Duodenal mucosa (tissue), 2 donors: ENCODE measurements at regions not wholly inside any gene's neighbourhood (a gene's known extent, or its start where the extent isn't known, plus 50 kb on each side); places are given as distances from the start of the nearest gene placed in this dataset.

ENCODE experiments used
- H3K27ac ChIP-seq: one replicate; pipeline ENCODE4 v1.7.0; 2013; ENCODE audit warnings: low read depth, low read length
- H3K27me3 ChIP-seq, 2 donors: one replicate each; pipeline ENCODE4 v1.7.0; 2013; ENCODE audit warnings: low read length in 2 of 2, control low read depth in 1 of 2; ENCODE audit not compliant: insufficient read depth in 2 of 2, control insufficient read depth in 1 of 2
- H3K36me3 ChIP-seq, 2 donors: one replicate each; pipeline ENCODE4 v1.7.0; 2013; ENCODE audit warnings: low read length in 2 of 2, control low read depth in 1 of 2; ENCODE audit not compliant: insufficient read depth in 2 of 2, control insufficient read depth in 1 of 2
- H3K4me1 ChIP-seq, 2 donors: one replicate each; pipeline ENCODE4 v1.7.0; 2013; ENCODE audit warnings: low read length in 2 of 2, control low read depth in 1 of 2; ENCODE audit not compliant: insufficient read depth in 2 of 2, control insufficient read depth in 1 of 2
- H3K4me3 ChIP-seq, 2 donors: one replicate each; pipeline ENCODE4 v1.7.0; 2013; ENCODE audit warnings: low read length in 2 of 2, low read depth in 1 of 2
- H3K9ac ChIP-seq, 2 donors: one replicate each; pipeline ENCODE4 v1.7.0; 2013; ENCODE audit warnings: low read length in 2 of 2, low read depth in 1 of 2
- H3K9me3 ChIP-seq, 2 donors: one replicate each; pipeline ENCODE4 v1.7.0; 2013; ENCODE audit warnings: low read length in 2 of 2, control low read depth in 1 of 2; ENCODE audit not compliant: control insufficient read depth in 1 of 2

- no peaks in the 10 kb centered on the region for H3K27me3 ChIP-seq
- no peak overlapping the region for H3K9ac ChIP-seq
- no peaks in the 10 kb centered on the region for H3K4me1 ChIP-seq
- H3K27ac ChIP-seq = no peak overlapping the region
- no peaks in the 10 kb centered on the region for H3K36me3 ChIP-seq
- no peaks in the 10 kb centered on the region for H3K9me3 ChIP-seq
- no peak overlapping the region for H3K4me3 ChIP-seq
Observed at GRCh38 chr13:103315711-103316110, 249.5 kb upstream of the SLC10A2 start.

GRCh38 chr13:103312467-103312866 lies 246.2 kb upstream of the SLC10A2 start:
- no peaks in the 10 kb centered on the region for H3K27me3 ChIP-seq
- H3K9me3 ChIP-seq = no peaks in the 10 kb centered on the region
- no peak overlapping the region for H3K9ac ChIP-seq
- no peak overlapping the region for H3K27ac ChIP-seq
- no peaks in the 10 kb centered on the region for H3K36me3 ChIP-seq
- no peaks in the 10 kb centered on the region for H3K4me1 ChIP-seq
- H3K4me3 ChIP-seq = no peak overlapping the region

GRCh38 chr13:103308667-103309066 lies 242.4 kb upstream of the SLC10A2 start:
- Histone ChIP-seq H3K27me3 (no peaks in the 10 kb centered on the region), H3K4me3 (no peak overlapping the region), H3K9ac (no peak overlapping the region), H3K36me3 (no peaks in the 10 kb centered on the region), H3K27ac (no peak overlapping the region), H3K4me1 (no peaks in the 10 kb centered on the region), H3K9me3 (no peaks in the 10 kb centered on the region)

GRCh38 chr13:103306163-103306562 lies 239.9 kb upstream of the SLC10A2 start:
- H3K36me3 ChIP-seq = no peaks in the 10 kb centered on the region
- no peaks in the 10 kb centered on the region for H3K4me1 ChIP-seq
- H3K9ac ChIP-seq = no peak overlapping the region
- H3K27me3 ChIP-seq = no peaks in the 10 kb centered on the region
- no peak overlapping the region for H3K4me3 ChIP-seq
- no peaks in the 10 kb centered on the region for H3K9me3 ChIP-seq
- no peak overlapping the region for H3K27ac ChIP-seq

GRCh38 chr13:103303078-103303651 lies 236.9 kb upstream of the SLC10A2 start:
- no peaks in the 10 kb centered on the region for H3K9me3 ChIP-seq
- H3K9ac ChIP-seq = no peak overlapping the region
- H3K4me1 ChIP-seq = no peaks in the 10 kb centered on the region
- H3K27me3 ChIP-seq = no peaks in the 10 kb centered on the region
- H3K4me3 ChIP-seq = no peak overlapping the region
- H3K27ac ChIP-seq = no peak overlapping the region
- no peaks in the 10 kb centered on the region for H3K36me3 ChIP-seq

- H3K9ac ChIP-seq = no peak overlapping the region
- H3K27ac ChIP-seq = no peak overlapping the region
- no peaks in the 10 kb centered on the region for H3K9me3 ChIP-seq
- H3K4me3 ChIP-seq = no peak overlapping the region
- no peaks in the 10 kb centered on the region for H3K4me1 ChIP-seq
- H3K36me3 ChIP-seq = no peaks in the 10 kb centered on the region
- no peaks in the 10 kb centered on the region for H3K27me3 ChIP-seq
Observed at GRCh38 chr13:103302676-103303075, 236.5 kb upstream of the SLC10A2 start.

GRCh38 chr13:103299079-103299478 lies 232.9 kb upstream of the SLC10A2 start:
- no peak overlapping the region for H3K9ac ChIP-seq
- no peak overlapping the region for H3K27ac ChIP-seq
- H3K36me3 ChIP-seq = no peaks in the 10 kb centered on the region
- H3K9me3 ChIP-seq = peaks cover 5 to 7% of the 10 kb centered on the region in 2 donors
- H3K4me3 ChIP-seq = no peak overlapping the region
- no peaks in the 10 kb centered on the region for H3K27me3 ChIP-seq
- H3K4me1 ChIP-seq = no peaks in the 10 kb centered on the region

GRCh38 chr13:103297083-103297482 lies 230.9 kb upstream of the SLC10A2 start:
- Histone ChIP-seq H3K4me1 (no peaks in the 10 kb centered on the region), H3K36me3 (no peaks in the 10 kb centered on the region), H3K27ac (no peak overlapping the region)

GRCh38 chr13:103291798-103292572 lies 225.8 kb upstream of the SLC10A2 start:
- Histone ChIP-seq H3K27me3 (no peaks in the 10 kb centered on the region), H3K27ac (no peak overlapping the region)

More at GRCh38 chr13:103297083-103297482, 230.9 kb upstream of the SLC10A2 start:
- H3K9me3 ChIP-seq = peaks cover 5 to 7% of the 10 kb centered on the region in 2 donors
- H3K9ac ChIP-seq = no peak overlapping the region
- no peaks in the 10 kb centered on the region for H3K27me3 ChIP-seq
- H3K4me3 ChIP-seq = no peak overlapping the region

GRCh38 chr13:103291226-103291625 lies 225.0 kb upstream of the SLC10A2 start:
- H3K4me1 ChIP-seq = no peaks in the 10 kb centered on the region
- no peaks in the 10 kb centered on the region for H3K9me3 ChIP-seq
- no peaks in the 10 kb centered on the region for H3K36me3 ChIP-seq
- no peak overlapping the region for H3K4me3 ChIP-seq
- no peaks in the 10 kb centered on the region for H3K27me3 ChIP-seq
- no peak overlapping the region for H3K27ac ChIP-seq
- H3K9ac ChIP-seq = no peak overlapping the region

More at GRCh38 chr13:103291798-103292572, 225.8 kb upstream of the SLC10A2 start:
- H3K4me3 ChIP-seq = no peak overlapping the region
- H3K9ac ChIP-seq = no peak overlapping the region
- peaks cover 2 to 3% of the 10 kb centered on the region in 2 donors for H3K9me3 ChIP-seq
- no peaks in the 10 kb centered on the region for H3K4me1 ChIP-seq
- H3K36me3 ChIP-seq = no peaks in the 10 kb centered on the region
